ENCODE measurements at regions not wholly inside any gene's neighbourhood (a gene's known extent, or its start where the extent isn't known, plus 50 kb on each side); places are given as distances from the start of the nearest gene placed in this dataset.
A peak's percentile ranks its signal among the peaks of the same experiment; 100 is the strongest.
"Not testable (repeated sequence)": the region's sequence is repeated elsewhere in the genome, so short reads cannot be mapped to it uniquely, and the experiment has no call there.

DNA sequence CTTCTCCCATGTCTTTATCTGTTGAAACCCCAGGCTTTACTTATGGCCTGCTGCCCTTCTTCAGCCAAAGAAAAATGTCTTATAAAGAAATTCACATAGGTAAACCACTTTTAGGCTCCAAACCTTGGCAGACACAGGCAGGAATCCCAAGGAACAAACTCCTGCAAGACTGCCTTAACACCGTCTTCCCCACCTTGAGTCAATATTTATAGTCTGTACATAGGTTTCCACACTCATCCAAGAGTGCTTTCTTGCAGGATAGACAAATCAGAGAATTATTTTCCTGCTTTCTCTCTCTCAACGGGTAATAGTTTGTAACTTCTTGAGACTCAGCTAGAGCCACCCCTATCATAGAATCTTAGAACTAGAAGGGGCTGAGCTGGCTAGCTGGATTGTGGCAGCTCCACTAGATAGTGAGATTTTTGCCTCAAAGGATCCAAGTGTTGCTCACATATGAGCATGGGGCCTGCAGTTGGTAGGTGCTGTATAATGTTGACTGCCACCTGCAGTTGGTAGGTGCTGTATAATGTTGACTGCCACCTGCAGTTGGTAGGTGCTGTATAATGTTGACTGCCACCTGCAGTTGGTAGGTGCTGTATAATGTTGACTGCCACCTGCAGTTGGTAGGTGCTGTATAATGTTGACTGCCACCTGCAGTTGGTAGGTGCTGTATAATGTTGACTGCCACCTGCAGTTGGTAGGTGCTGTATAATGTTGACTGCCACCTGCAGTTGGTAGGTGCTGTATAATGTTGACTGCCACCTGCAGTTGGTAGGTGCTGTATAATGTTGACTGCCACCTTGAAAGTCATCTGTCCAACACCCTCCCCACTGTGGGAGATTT is 142.5 kb downstream of the MINAR1 start:
- intact Hi-C loops (cut with DNase I; ENCODE audit: low total_unique reads); DNase-seq; H3K36me3 ChIP-seq; H3K4me3 ChIP-seq; H3K27me3 ChIP-seq; in situ Hi-C loops (cut with MboI; ENCODE audit: low pct_ligation_motif_present in 1 of 4, low pct_unique_long_range_greater_than_20kb in 1 of 4, low sequenced_read_pairs in 3 of 4); H3K9me3 ChIP-seq: not testable (repeated sequence)
- 40 to 46% methylated on average over 1 to 2 of the region's 2 CpGs for WGBS, 2 donors (ENCODE audit: low coverage in 1 of 2)
- peaks cover 0 to 12% (median 4%) of the 10 kb centered on the region in 4 donors for H3K4me1 ChIP-seq
- TF ChIP-seq, protein P1, sequence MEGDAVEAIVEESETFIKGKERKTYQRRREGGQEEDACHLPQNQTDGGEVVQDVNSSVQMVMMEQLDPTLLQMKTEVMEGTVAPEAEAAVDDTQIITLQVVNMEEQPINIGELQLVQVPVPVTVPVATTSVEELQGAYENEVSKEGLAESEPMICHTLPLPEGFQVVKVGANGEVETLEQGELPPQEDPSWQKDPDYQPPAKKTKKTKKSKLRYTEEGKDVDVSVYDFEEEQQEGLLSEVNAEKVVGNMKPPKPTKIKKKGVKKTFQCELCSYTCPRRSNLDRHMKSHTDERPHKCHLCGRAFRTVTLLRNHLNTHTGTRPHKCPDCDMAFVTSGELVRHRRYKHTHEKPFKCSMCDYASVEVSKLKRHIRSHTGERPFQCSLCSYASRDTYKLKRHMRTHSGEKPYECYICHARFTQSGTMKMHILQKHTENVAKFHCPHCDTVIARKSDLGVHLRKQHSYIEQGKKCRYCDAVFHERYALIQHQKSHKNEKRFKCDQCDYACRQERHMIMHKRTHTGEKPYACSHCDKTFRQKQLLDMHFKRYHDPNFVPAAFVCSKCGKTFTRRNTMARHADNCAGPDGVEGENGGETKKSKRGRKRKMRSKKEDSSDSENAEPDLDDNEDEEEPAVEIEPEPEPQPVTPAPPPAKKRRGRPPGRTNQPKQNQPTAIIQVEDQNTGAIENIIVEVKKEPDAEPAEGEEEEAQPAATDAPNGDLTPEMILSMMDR (IDR thresholded peaks at IDR 0.05): peak in 1 of 5 experiments; percentile 4
- H3K27ac ChIP-seq: peak overlapping the region in 3 of 4 donors; percentile 19 to 24 (median 23)

GRCh38 chr15:79582650-79583049 is 150.5 kb downstream of the MINAR1 start:
- no peak overlapping the region for H3K4me3 ChIP-seq
- peaks cover 15% of the 10 kb centered on the region for H3K27me3 ChIP-seq
- H3K9me3 ChIP-seq: no peaks in the 10 kb centered on the region
- intact Hi-C loops (cut with DNase I; ENCODE audit: low total_unique reads): no loop called here
- TF ChIP-seq, protein P1 (IDR thresholded peaks at IDR 0.05): no peak
- TF ChIP-seq POLR2AphosphoS5 (IDR thresholded peaks at IDR 0.05) (no peak), EP300 (IDR thresholded peaks at IDR 0.05; ENCODE audit: low read depth) (no peak), POLR2A (IDR thresholded peaks at IDR 0.05) (no peak)
- DNase-seq: no peak
- H3K27ac ChIP-seq: no peak overlapping the region
- in situ Hi-C loops (cut with MboI; ENCODE audit: low pct_ligation_motif_present in 1 of 4, low pct_unique_long_range_greater_than_20kb in 1 of 4, low sequenced_read_pairs in 3 of 4): no loop called here
- H3K4me1 ChIP-seq: no peaks in the 10 kb centered on the region
- H3K36me3 ChIP-seq: no peaks in the 10 kb centered on the region

- Histone ChIP-seq H3K4me1 (no peaks in the 10 kb centered on the region), H3K27ac (no peak overlapping the region), H3K27me3 (peaks cover 5% of the 10 kb centered on the region), H3K4me3 (no peak overlapping the region), H3K9me3 (no peaks in the 10 kb centered on the region), H3K36me3 (no peaks in the 10 kb centered on the region)
- in situ Hi-C loops (cut with MboI; ENCODE audit: low pct_ligation_motif_present in 1 of 4, low pct_unique_long_range_greater_than_20kb in 1 of 4, low sequenced_read_pairs in 3 of 4) (loop anchor here in 1 of 4 donors (10.0 kb wide), 1 partner anchor 207 kb away; no protein-coding TSS in a partner anchor), intact Hi-C loops (cut with DNase I; ENCODE audit: low total_unique reads) (no loop called here)
- no peak for TF ChIP-seq POLR2AphosphoS5 (IDR thresholded peaks at IDR 0.05)
- no peak for TF ChIP-seq POLR2A (IDR thresholded peaks at IDR 0.05)
- no peak for TF ChIP-seq EP300 (IDR thresholded peaks at IDR 0.05; ENCODE audit: low read depth)
- TF ChIP-seq, protein P1 (IDR thresholded peaks at IDR 0.05): no peak
- 67 to 100% methylated on average over 1 to 6 of the region's 6 CpGs for WGBS, 2 donors (ENCODE audit: low coverage in 1 of 2)
- no peak for DNase-seq
Observed at GRCh38 chr15:79592126-79592525, 160.0 kb downstream of the MINAR1 start.

GRCh38 chr15:79593119-79593869 is 161.2 kb downstream of the MINAR1 start:
- no peak for DNase-seq
- in situ Hi-C loops (cut with MboI; ENCODE audit: low pct_ligation_motif_present in 1 of 4, low pct_unique_long_range_greater_than_20kb in 1 of 4, low sequenced_read_pairs in 3 of 4) (loop anchor here in 1 of 4 donors (10.0 kb wide), 1 partner anchor 208 kb away; no protein-coding TSS in a partner anchor), intact Hi-C loops (cut with DNase I; ENCODE audit: low total_unique reads) (no loop called here)
- Histone ChIP-seq H3K9me3 (no peaks in the 10 kb centered on the region), H3K27me3 (peaks cover 5% of the 10 kb centered on the region), H3K27ac (no peak overlapping the region), H3K4me1 (no peaks in the 10 kb centered on the region), H3K36me3 (no peaks in the 10 kb centered on the region), H3K4me3 (no peak overlapping the region)
- WGBS, 2 donors (ENCODE audit: low coverage in 1 of 2): 30 to 31% methylated on average over 3 to 4 of the region's 4 CpGs
- TF ChIP-seq POLR2A (IDR thresholded peaks at IDR 0.05): no peak
- TF ChIP-seq, protein P1 (IDR thresholded peaks at IDR 0.05): peak in 1 of 5 experiments; percentile 3
